HepG2 (cell line): ENCODE measurements at regions not wholly inside any gene's neighbourhood (a gene's known extent, or its start where the extent isn't known, plus 50 kb on each side); places are given as distances from the start of the nearest gene placed in this dataset.

Experiments
- ATAC-seq: fragments of 200-7000 bp; cut with Tn5 transposase; 3 replicates; pipeline ENCODE4 v1.9.1; 2020; ENCODE audit warnings: mild to moderate bottlenecking, moderate library complexity
- BruUV-seq: library from RNA; stranded (reverse); fragments of 400-500 nt; replicated peaks from 2 replicates; lab custom pipeline; 2021; lab: Mats Ljungman, UMichigan
- CTCF ChIA-PET: fragments of 300-600 bp; formaldehyde crosslinking; extraction: SDS; loops from one replicate; lab custom pipeline; 2021; ENCODE audit warnings: low total read pairs, inconsistent platforms, low intra/inter-chr PET ratio; lab: Yijun Ruan, JAX
- POLR2A ChIA-PET: fragments of 350-600 bp; sonication (Branson Sonifier 250); formaldehyde crosslinking; loops from one replicate; lab custom pipeline; 2020; ENCODE audit warnings: antibody characterized with exemption, inconsistent platforms; lab: Yijun Ruan, JAX
- DNase-seq: peaks from one replicate; pipeline ENCODE4 v3.0.0-alpha.2; 2015; ENCODE audit warnings: low spot score
- FAIRE-seq: peaks from 3 replicates; lab custom pipeline; 2011; peaks lifted over from hg19 to GRCh38; lab: Jason Lieb, UNC
- H2AFZ ChIP-seq: one replicate; pipeline ENCODE4 v1.6.1; 2011; ENCODE audit warnings: low read length, inconsistent platforms
- H3K27ac ChIP-seq: fragments of 300-600 bp; 3 replicates; pipeline ENCODE4 v1.8.0; 2011; ENCODE audit warnings: mixed run types, mild to moderate bottlenecking, mixed read lengths, low read length, inconsistent platforms; ENCODE audit not compliant: insufficient read depth; ENCODE audit errors: extremely low read length
- H3K27me3 ChIP-seq, 2 experiments: fragments of 200-600 bp in 1 of 2; 2 replicates in 1 of 2; 3 replicates in 1 of 2; pipeline versions ENCODE4 v1.6.0 to v1.8.0; 2011; ENCODE audit warnings: low read length in 2 of 2, mild to moderate bottlenecking in 2 of 2, moderate library complexity in 2 of 2, inconsistent platforms in 1 of 2; ENCODE audit not compliant: insufficient read depth in 2 of 2, control insufficient read depth in 1 of 2
- H3K36me3 ChIP-seq, 2 experiments: fragments of 200-600 bp in 1 of 2; replicated peaks in 1 of 2; 2 replicates in 1 of 2; 3 replicates in 1 of 2; pipeline versions ENCODE4 v1.5.1 to v1.8.0; 2011; ENCODE audit warnings: low read length in 2 of 2, inconsistent platforms in 1 of 2; ENCODE audit not compliant: insufficient read depth in 2 of 2, control insufficient read depth in 1 of 2
- H3K4me1 ChIP-seq: 2 replicates; pipeline ENCODE4 v1.5.1; 2012; ENCODE audit warnings: low read length, inconsistent platforms; ENCODE audit not compliant: insufficient read depth
- H3K4me2 ChIP-seq: 2 replicates; pipeline ENCODE4 v1.6.0; 2011; ENCODE audit warnings: low read depth, low read length, inconsistent platforms
- H3K4me3 ChIP-seq, 3 experiments: fragments of 200-600 bp in 1 of 3; sonication (generic), shearing (Covaris generic) in 1 of 3; replicated peaks in 1 of 3; 2 replicates each; pipeline ENCODE4 v1.5.1; 2011 to 2016; ENCODE audit warnings: low read length in 3 of 3, inconsistent platforms in 2 of 3, low read depth in 2 of 3, mild to moderate bottlenecking in 2 of 3, control low read depth in 1 of 3, mixed read lengths in 1 of 3; ENCODE audit not compliant: insufficient read depth in 1 of 3
- H3K79me2 ChIP-seq: one replicate; pipeline ENCODE4 v1.6.1; 2011; ENCODE audit warnings: low read length, inconsistent platforms; ENCODE audit not compliant: insufficient read depth
- H3K9ac ChIP-seq: 2 replicates; pipeline ENCODE4 v1.6.0; 2011; ENCODE audit warnings: mild to moderate bottlenecking, low read depth, low read length, inconsistent platforms; ENCODE audit not compliant: insufficient read depth
- H3K9me3 ChIP-seq: 2 replicates; pipeline ENCODE4 v1.5.1; 2012; ENCODE audit warnings: mild to moderate bottlenecking, low read length
- H4K20me1 ChIP-seq: 2 replicates; pipeline ENCODE4 v1.6.0; 2011; ENCODE audit warnings: inconsistent platforms, mild to moderate bottlenecking, low read length, moderate library complexity; ENCODE audit not compliant: insufficient read depth
- ARNT2 ChIP-seq: sonication (generic); formaldehyde crosslinking; IDR thresholded peaks from 2 replicates; pipeline ENCODE4 v1.8.0; 2022; ENCODE audit warnings: mild to moderate bottlenecking, low read depth, missing genetic modification reagents, moderate library complexity
- CBX1 ChIP-seq: IDR thresholded peaks from one replicate; pipeline ENCODE4 v1.6.1; 2016; ENCODE audit warnings: antibody characterized with exemption, low read depth
- E2F2 ChIP-seq: sonication (generic); formaldehyde crosslinking; IDR thresholded peaks from 2 replicates; pipeline ENCODE4 v1.4.0; 2020; ENCODE audit warnings: missing genetic modification reagents, borderline replicate concordance
- KMT2B ChIP-seq: IDR thresholded peaks from 2 replicates; pipeline ENCODE4 v1.6.1; 2016; ENCODE audit warnings: missing genetic modification reagents, missing compliant biosample characterization
- PPARG ChIP-seq: conservative IDR thresholded peaks from 2 replicates; pipeline ENCODE4 v1.6.1; 2016; ENCODE audit warnings: missing biosample characterization, missing genetic modification reagents
- RARA ChIP-seq: IDR thresholded peaks from 2 replicates; pipeline ENCODE4 v1.6.1; 2016; ENCODE audit warnings: missing genetic modification reagents, missing compliant biosample characterization
- RFX1 ChIP-seq: fragments of 450-650 bp; IDR thresholded peaks from 2 replicates; pipeline ENCODE4 v1.6.1; 2017
- ZIK1 ChIP-seq: sonication (generic); formaldehyde crosslinking; IDR thresholded peaks from 2 replicates; pipeline ENCODE4 v1.5.0; 2020; ENCODE audit warnings: mild to moderate bottlenecking, low read depth, missing genetic modification reagents, borderline replicate concordance
- ZNF138 ChIP-seq: sonication (generic); formaldehyde crosslinking; IDR thresholded peaks from 2 replicates; pipeline ENCODE4 v1.5.0; 2020; ENCODE audit warnings: mild to moderate bottlenecking, low read depth, missing genetic modification reagents
- ZNF260 ChIP-seq: sonication (generic); formaldehyde crosslinking; IDR thresholded peaks from 2 replicates; pipeline ENCODE4 v1.4.0; 2020; ENCODE audit warnings: missing genetic modification reagents, low read depth, mild to moderate bottlenecking, borderline replicate concordance
- ZNF44 ChIP-seq: sonication (generic); formaldehyde crosslinking; IDR thresholded peaks from 2 replicates; pipeline ENCODE4 v1.5.1; 2020; ENCODE audit warnings: mild to moderate bottlenecking, missing genetic modification reagents
- ZNF547 ChIP-seq: sonication (generic); formaldehyde crosslinking; IDR thresholded peaks from 2 replicates; pipeline ENCODE4 v1.5.1; 2020; ENCODE audit warnings: mild to moderate bottlenecking, missing genetic modification reagents
- ZNF644 ChIP-seq: IDR thresholded peaks from 2 replicates; pipeline ENCODE4 v1.6.1; 2016; ENCODE audit warnings: low read depth
- ZNF652 ChIP-seq: IDR thresholded peaks from 2 replicates; pipeline ENCODE4 v1.6.1; 2016; ENCODE audit warnings: low read depth, borderline replicate concordance
- WGBS: methylation state at CpG from one replicate; pipeline ENCODE4 v1.1.6; 2017; ENCODE audit warnings: low lambda C conversion rate; 5-methylcytosine and 5-hydroxymethylcytosine counted together
- in situ Hi-C: cut with HindIII; loops from 2 replicates; pipeline ENCODE4 v1.10.0; 2017; ENCODE audit warnings: low pct_unique_long_range_greater_than_20kb; ENCODE audit not compliant: extremely low pct_ligation_motif_present
- intact Hi-C: fragments of 100-400 bp; cut with micrococcal nuclease; formaldehyde crosslinking; loops from one replicate; pipeline ENCODE4 v1.10.0; 2022; ENCODE audit not compliant: unreplicated experiment
- TF ChIP-seq, protein P1 (sequence below): IDR thresholded peaks from 2 replicates; pipeline ENCODE4 v1.6.1; 2016; ENCODE audit warnings: low read depth
- TF ChIP-seq, protein P2 (sequence below), 2 experiments: IDR thresholded peaks; 2 replicates each; pipeline ENCODE4 v1.6.1; 2011 to 2012; ENCODE audit warnings: low read length in 2 of 2, borderline replicate concordance in 1 of 2, low read depth in 1 of 2, mild to moderate bottlenecking in 1 of 2, moderate library complexity in 1 of 2

GRCh38 chr10:59077855-59078254 lies 98.6 kb upstream of the PHYHIPL start (continued):
- TF ChIP-seq, protein P1, sequence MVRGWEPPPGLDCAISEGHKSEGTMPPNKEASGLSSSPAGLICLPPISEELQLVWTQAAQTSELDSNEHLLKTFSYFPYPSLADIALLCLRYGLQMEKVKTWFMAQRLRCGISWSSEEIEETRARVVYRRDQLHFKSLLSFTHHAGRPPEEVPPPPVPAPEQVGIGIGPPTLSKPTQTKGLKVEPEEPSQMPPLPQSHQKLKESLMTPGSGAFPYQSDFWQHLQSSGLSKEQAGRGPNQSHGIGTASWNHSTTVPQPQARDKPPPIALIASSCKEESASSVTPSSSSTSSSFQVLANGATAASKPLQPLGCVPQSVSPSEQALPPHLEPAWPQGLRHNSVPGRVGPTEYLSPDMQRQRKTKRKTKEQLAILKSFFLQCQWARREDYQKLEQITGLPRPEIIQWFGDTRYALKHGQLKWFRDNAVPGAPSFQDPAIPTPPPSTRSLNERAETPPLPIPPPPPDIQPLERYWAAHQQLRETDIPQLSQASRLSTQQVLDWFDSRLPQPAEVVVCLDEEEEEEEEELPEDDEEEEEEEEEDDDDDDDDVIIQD (CRISPR knock-in tag), result 0 out of 2 replicates have a peak, but pooled peaks have one; percentile 36
- 0 out of 2 replicates have a peak, but pooled peaks have one; percentile 15 for TF ChIP-seq PPARG (CRISPR knock-in tag)
- TF ChIP-seq RARA (CRISPR knock-in tag), result peak; percentile 4; the same call in 1 of the 2 replicates
- TF ChIP-seq ARNT2, result no peak
- peak; percentile 81 for TF ChIP-seq ZNF652
- no peak for TF ChIP-seq ZNF547
- TF ChIP-seq ZNF644 (CRISPR knock-in tag), result 0 out of 2 replicates have a peak, but pooled peaks have one; percentile 14
- no peak for TF ChIP-seq ZNF138 (CRISPR knock-in tag)
- no peak for TF ChIP-seq RFX1
- TF ChIP-seq KMT2B (CRISPR knock-in tag), result no peak
- no peak for TF ChIP-seq E2F2
- TF ChIP-seq CBX1, result no peak

DNA sequence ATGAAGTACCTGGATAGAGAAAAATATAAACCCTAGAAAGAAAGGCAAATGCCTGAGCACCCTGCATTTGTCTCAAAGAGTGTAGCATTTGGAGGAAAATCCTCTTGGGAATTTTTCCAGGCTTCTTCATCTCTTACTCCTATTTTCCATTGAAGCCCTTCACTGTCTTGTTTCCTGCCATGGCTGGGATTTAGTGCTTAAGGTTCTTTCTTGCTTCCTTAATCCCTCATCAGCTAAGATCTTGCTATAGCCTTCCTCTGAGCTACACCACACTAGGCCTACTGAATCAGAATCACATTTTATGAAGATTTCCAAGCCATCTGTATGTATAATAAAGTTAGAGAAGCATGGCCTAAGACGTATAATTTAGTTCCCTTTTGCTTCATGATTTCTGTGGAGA lies 97.5 kb upstream of the PHYHIPL start:
- no peak for DNase-seq
- H3K27me3 ChIP-seq, result no peaks in the 10 kb centered on the region
- BruUV-seq, result no TSS peak
- no peaks in the 10 kb centered on the region for H3K36me3 ChIP-seq
- ChIA-PET POLR2A (interaction anchor here (1.0 to 1.4 kb wide), 2 partner anchors 85 to 111 kb away, joined by 3 read pairs; no protein-coding TSS in a partner anchor), CTCF (no interaction called here)
- no peak for FAIRE-seq
- H2AFZ ChIP-seq, result peak overlapping the region; percentile 5
- no peaks in the 10 kb centered on the region for H4K20me1 ChIP-seq
- H3K4me1 ChIP-seq, result peaks cover 73% of the 10 kb centered on the region
- H3K9me3 ChIP-seq, result no peaks in the 10 kb centered on the region
- H3K4me3 ChIP-seq, result no peak overlapping the region
- WGBS, result 42% methylated on average over 1 of the region's 1 CpG
- no peak overlapping the region for H3K4me2 ChIP-seq
- no peak for ATAC-seq
- H3K79me2 ChIP-seq, result peaks cover 10% of the 10 kb centered on the region
- intact Hi-C loops, result no loop called here
- in situ Hi-C loops, result loop anchor here (10.0 kb wide), 2 partner anchors 96 to 114 kb away; partner anchors contain the start of gene PHYHIPL
- H3K27ac ChIP-seq, result no peak overlapping the region
- H3K9ac ChIP-seq, result no peak overlapping the region
- TF ChIP-seq ZNF260 (CRISPR knock-in tag) (no peak), ZIK1 (CRISPR knock-in tag) (no peak), ZNF44 (CRISPR knock-in tag) (no peak)
- TF ChIP-seq, protein P2, sequence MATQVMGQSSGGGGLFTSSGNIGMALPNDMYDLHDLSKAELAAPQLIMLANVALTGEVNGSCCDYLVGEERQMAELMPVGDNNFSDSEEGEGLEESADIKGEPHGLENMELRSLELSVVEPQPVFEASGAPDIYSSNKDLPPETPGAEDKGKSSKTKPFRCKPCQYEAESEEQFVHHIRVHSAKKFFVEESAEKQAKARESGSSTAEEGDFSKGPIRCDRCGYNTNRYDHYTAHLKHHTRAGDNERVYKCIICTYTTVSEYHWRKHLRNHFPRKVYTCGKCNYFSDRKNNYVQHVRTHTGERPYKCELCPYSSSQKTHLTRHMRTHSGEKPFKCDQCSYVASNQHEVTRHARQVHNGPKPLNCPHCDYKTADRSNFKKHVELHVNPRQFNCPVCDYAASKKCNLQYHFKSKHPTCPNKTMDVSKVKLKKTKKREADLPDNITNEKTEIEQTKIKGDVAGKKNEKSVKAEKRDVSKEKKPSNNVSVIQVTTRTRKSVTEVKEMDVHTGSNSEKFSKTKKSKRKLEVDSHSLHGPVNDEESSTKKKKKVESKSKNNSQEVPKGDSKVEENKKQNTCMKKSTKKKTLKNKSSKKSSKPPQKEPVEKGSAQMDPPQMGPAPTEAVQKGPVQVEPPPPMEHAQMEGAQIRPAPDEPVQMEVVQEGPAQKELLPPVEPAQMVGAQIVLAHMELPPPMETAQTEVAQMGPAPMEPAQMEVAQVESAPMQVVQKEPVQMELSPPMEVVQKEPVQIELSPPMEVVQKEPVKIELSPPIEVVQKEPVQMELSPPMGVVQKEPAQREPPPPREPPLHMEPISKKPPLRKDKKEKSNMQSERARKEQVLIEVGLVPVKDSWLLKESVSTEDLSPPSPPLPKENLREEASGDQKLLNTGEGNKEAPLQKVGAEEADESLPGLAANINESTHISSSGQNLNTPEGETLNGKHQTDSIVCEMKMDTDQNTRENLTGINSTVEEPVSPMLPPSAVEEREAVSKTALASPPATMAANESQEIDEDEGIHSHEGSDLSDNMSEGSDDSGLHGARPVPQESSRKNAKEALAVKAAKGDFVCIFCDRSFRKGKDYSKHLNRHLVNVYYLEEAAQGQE (IDR thresholded peaks at IDR 0.05; ENCODE audit: borderline replicate concordance in 1 of 2, low read depth in 1 of 2, low read length in 2 of 2), result no peak
